GM23248 (cell line): ENCODE measurements at regions not wholly inside any gene's neighbourhood (a gene's known extent, or its start where the extent isn't known, plus 50 kb on each side); places are given as distances from the start of the nearest gene placed in this dataset.

Experiments used
- DNase-seq: peaks from one replicate; pipeline ENCODE4 v3.0.0-alpha.2; 2015
- H2AFZ ChIP-seq: fragments of 200-600 bp; sonication (generic); 2 replicates; pipeline ENCODE4 v1.6.1; 2016; ENCODE audit warnings: antibody characterized with exemption
- H3F3A ChIP-seq: fragments of 200-600 bp; sonication (generic); 2 replicates; pipeline ENCODE4 v1.6.1; 2016; ENCODE audit warnings: mild to moderate bottlenecking, antibody characterized with exemption, mixed run types; ENCODE audit not compliant: insufficient read depth
- H3K27ac ChIP-seq: fragments of 200-600 bp; sonication (generic); 2 replicates; pipeline ENCODE4 v1.5.1; 2016; ENCODE audit warnings: mild to moderate bottlenecking
- H3K27me3 ChIP-seq: fragments of 200-600 bp; sonication (generic); replicated peaks from 2 replicates; pipeline ENCODE4 v1.6.1; 2016; ENCODE audit warnings: mild to moderate bottlenecking; ENCODE audit not compliant: insufficient read depth
- H3K36me3 ChIP-seq: fragments of 200-600 bp; sonication (generic); 2 replicates; pipeline ENCODE4 v1.6.1; 2016; ENCODE audit warnings: low read depth, mild to moderate bottlenecking
- H3K4me1 ChIP-seq: fragments of 200-600 bp; sonication (generic); 2 replicates; pipeline ENCODE4 v1.6.1; 2016; ENCODE audit warnings: mild to moderate bottlenecking; ENCODE audit not compliant: insufficient read depth
- H3K4me2 ChIP-seq: fragments of 200-600 bp; sonication (generic); one replicate; pipeline ENCODE4 v1.6.1; 2016; ENCODE audit warnings: mild to moderate bottlenecking; ENCODE audit not compliant: unreplicated experiment
- H3K4me3 ChIP-seq: fragments of 200-600 bp; sonication (generic); 2 replicates; pipeline ENCODE4 v1.5.1; 2016; ENCODE audit warnings: mild to moderate bottlenecking
- H3K79me2 ChIP-seq: fragments of 200-600 bp; sonication (generic); 2 replicates; pipeline ENCODE4 v1.6.1; 2016; ENCODE audit warnings: mild to moderate bottlenecking; ENCODE audit not compliant: insufficient read depth
- H3K9ac ChIP-seq: fragments of 200-600 bp; sonication (generic); 2 replicates; pipeline ENCODE4 v1.6.1; 2016; ENCODE audit warnings: mild to moderate bottlenecking
- H3K9me2 ChIP-seq: fragments of 200-600 bp; sonication (generic); 2 replicates; pipeline ENCODE4 v1.6.1; 2016; ENCODE audit warnings: mixed run types, mild to moderate bottlenecking, moderate library complexity; ENCODE audit not compliant: insufficient read depth
- H3K9me3 ChIP-seq: fragments of 200-600 bp; sonication (generic); one replicate; pipeline ENCODE4 v1.6.1; 2017; ENCODE audit warnings: low read depth
- H4K20me1 ChIP-seq: fragments of 200-600 bp; sonication (generic); 2 replicates; pipeline ENCODE4 v1.6.0; 2016; ENCODE audit not compliant: insufficient read depth
- EZH2 ChIP-seq: fragments of 200-600 bp; sonication (generic); IDR thresholded peaks from 2 replicates; pipeline ENCODE4 v1.6.1; 2018; ENCODE audit warnings: antibody characterized with exemption, mild to moderate bottlenecking; ENCODE audit not compliant: insufficient read depth, poor library complexity, severe bottlenecking
- EZH2phosphoT487 ChIP-seq: fragments of 200-600 bp; sonication (generic); IDR thresholded peaks from 2 replicates; pipeline ENCODE4 v1.6.1; 2018; ENCODE audit warnings: antibody characterized with exemption, moderate library complexity, mild to moderate bottlenecking, low read depth; ENCODE audit not compliant: insufficient read depth
- WGBS, 2 experiments: methylation state at CpG; one replicate each; pipeline ENCODE4 v1.1.6; 2015 to 2017; ENCODE audit warnings: low lambda C conversion rate in 2 of 2, low coverage in 1 of 2; ENCODE audit errors: missing lambda C conversion rate in 2 of 2; 5-methylcytosine and 5-hydroxymethylcytosine counted together
- in situ Hi-C: fragments of 300-500 bp; cut with MboI; formaldehyde crosslinking; loops from 2 replicates; pipeline ENCODE4 v1.15.0; 2020

DNA sequence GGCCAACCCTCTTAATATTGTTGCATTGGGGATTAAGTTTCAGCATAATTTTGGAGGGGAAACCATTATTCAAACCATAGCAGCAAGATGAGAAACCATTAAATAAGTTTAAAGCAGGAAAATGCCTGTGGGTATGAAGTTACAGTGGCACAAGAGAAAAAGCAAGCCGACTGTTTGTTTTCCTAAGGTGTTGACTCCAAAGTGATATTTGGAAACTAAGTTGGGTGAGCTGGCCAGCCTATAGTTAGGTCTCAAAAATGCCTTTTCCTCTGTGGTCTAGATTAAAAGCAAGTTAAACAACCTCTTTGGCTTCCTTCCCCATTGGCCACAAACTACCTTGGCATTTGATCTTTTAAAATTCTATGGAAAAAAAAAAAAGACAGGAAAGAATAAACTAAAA lies 419.8 kb upstream of the AZI2 start:
- no peak for TF ChIP-seq EZH2phosphoT487
- TF ChIP-seq EZH2 = no peak
- H3K9ac ChIP-seq = no peak overlapping the region
- H3K4me1 ChIP-seq = no peaks in the 10 kb centered on the region
- no peak overlapping the region for H2AFZ ChIP-seq
- DNase-seq = no peak
- H3K9me3 ChIP-seq = no peaks in the 10 kb centered on the region
- H3K4me3 ChIP-seq = no peak overlapping the region
- H3K4me2 ChIP-seq = no peak overlapping the region
- in situ Hi-C loops = no loop called here
- no peaks in the 10 kb centered on the region for H3K36me3 ChIP-seq
- H4K20me1 ChIP-seq = no peaks in the 10 kb centered on the region
- H3K79me2 ChIP-seq = no peaks in the 10 kb centered on the region
- H3F3A ChIP-seq = no peaks in the 10 kb centered on the region
- no peak overlapping the region for H3K27ac ChIP-seq
- H3K27me3 ChIP-seq = no peaks in the 10 kb centered on the region
- no peaks in the 10 kb centered on the region for H3K9me2 ChIP-seq
- WGBS, 2 experiments = 20 to 25% methylated on average over 1 of the region's 1 CpG

GRCh38 chr3:28777806-28778475 lies 429.3 kb upstream of the AZI2 start:
- DNase-seq = no peak
- TF ChIP-seq EZH2phosphoT487 (no peak), EZH2 (no peak)
- H3K9me3 ChIP-seq = no peaks in the 10 kb centered on the region
- H3K36me3 ChIP-seq = no peaks in the 10 kb centered on the region
- in situ Hi-C loops = no loop called here
- WGBS, 2 experiments = 59 to 60% methylated on average over 6 of the region's 6 CpGs
- no peaks in the 10 kb centered on the region for H3F3A ChIP-seq
- no peaks in the 10 kb centered on the region for H3K27me3 ChIP-seq
- H2AFZ ChIP-seq = no peak overlapping the region
- H3K4me3 ChIP-seq = no peak overlapping the region
- no peak overlapping the region for H3K27ac ChIP-seq
- no peak overlapping the region for H3K4me2 ChIP-seq
- no peaks in the 10 kb centered on the region for H3K4me1 ChIP-seq
- no peaks in the 10 kb centered on the region for H3K9me2 ChIP-seq
- no peak overlapping the region for H3K9ac ChIP-seq
- no peaks in the 10 kb centered on the region for H4K20me1 ChIP-seq
- H3K79me2 ChIP-seq = no peaks in the 10 kb centered on the region

DNA sequence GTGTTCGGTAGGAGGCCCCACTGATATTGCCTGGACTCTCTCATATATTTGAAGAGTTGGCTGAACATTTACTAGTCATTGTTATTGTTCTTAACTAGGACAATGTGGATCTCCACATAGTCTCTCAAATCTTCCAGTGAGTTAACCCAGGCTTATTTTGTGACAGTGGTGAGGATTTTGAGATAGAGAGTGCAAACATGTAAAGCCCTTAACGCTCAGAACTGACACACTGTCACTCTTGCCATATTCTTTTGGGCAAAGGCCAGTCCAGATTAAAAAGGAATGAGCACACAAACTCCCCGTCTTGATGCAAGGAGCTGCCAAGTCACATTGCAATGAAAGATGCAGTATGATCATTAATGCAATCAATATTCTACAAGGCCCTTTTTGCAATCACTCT lies 431.9 kb upstream of the AZI2 start:
- no peaks in the 10 kb centered on the region for H3K9me2 ChIP-seq
- H3F3A ChIP-seq = no peaks in the 10 kb centered on the region
- no peak overlapping the region for H2AFZ ChIP-seq
- no peak overlapping the region for H3K27ac ChIP-seq
- H3K9me3 ChIP-seq = no peaks in the 10 kb centered on the region
- no peaks in the 10 kb centered on the region for H4K20me1 ChIP-seq
- no peaks in the 10 kb centered on the region for H3K36me3 ChIP-seq
- no peak for DNase-seq
- H3K79me2 ChIP-seq = no peaks in the 10 kb centered on the region
- WGBS, 2 experiments = 22 to 28% methylated on average over 3 of the region's 3 CpGs
- no peak overlapping the region for H3K9ac ChIP-seq
- in situ Hi-C loops = no loop called here
- no peaks in the 10 kb centered on the region for H3K27me3 ChIP-seq
- H3K4me1 ChIP-seq = no peaks in the 10 kb centered on the region
- no peak overlapping the region for H3K4me2 ChIP-seq
- H3K4me3 ChIP-seq = no peak overlapping the region
- TF ChIP-seq EZH2phosphoT487 (no peak), EZH2 (no peak)

DNA sequence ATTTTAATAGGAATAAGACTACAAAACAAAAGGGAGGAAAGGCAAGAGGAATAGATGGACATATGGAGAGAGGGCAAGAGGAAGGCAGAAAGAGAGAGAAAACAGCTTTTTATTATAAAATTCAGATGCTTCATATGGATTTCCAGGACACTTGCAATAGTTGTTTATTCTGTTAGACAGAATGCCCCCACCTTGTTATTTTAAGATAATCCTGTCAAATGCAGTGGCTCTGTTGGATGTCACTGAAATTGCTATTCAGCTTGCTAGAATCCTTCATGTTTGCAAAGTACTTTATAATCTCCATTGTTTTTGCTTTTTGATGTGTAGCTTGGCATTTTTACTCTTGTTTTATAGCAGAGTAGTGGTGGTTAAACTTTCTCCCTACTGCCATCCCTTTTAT lies 432.4 kb upstream of the AZI2 start:
- Histone ChIP-seq H3K9me3 (no peaks in the 10 kb centered on the region), H3K4me1 (no peaks in the 10 kb centered on the region), H3K27me3 (no peaks in the 10 kb centered on the region), H3K4me3 (no peak overlapping the region), H3K36me3 (no peaks in the 10 kb centered on the region), H3K9ac (no peak overlapping the region), H3K4me2 (no peak overlapping the region), H3K27ac (no peak overlapping the region), H3F3A (no peaks in the 10 kb centered on the region), H2AFZ (no peak overlapping the region), H4K20me1 (no peaks in the 10 kb centered on the region), H3K79me2 (no peaks in the 10 kb centered on the region), H3K9me2 (no peaks in the 10 kb centered on the region)
- TF ChIP-seq EZH2phosphoT487 = no peak
- TF ChIP-seq EZH2 = no peak
- in situ Hi-C loops = no loop called here
- no peak for DNase-seq

DNA sequence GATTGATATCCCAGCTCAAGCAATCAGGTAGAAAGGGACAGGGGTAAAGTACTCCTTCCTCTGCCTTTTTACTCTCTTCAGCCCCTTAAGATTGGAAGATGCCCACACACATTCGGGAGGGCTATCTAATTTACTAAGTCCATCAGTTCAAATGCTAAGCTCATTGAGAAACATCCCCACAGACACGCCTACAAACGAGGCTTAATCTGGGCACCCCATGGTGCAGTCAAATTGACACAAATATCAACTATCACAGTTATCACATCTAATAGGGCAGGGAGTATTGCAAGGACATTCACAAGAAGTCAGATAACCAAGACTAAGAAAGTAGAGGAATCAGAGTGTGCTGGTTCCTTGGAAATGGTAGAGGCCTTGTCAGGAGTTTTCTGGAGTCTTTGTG lies 437.8 kb upstream of the AZI2 start:
- TF ChIP-seq EZH2 (no peak), EZH2phosphoT487 (no peak)
- no peak overlapping the region for H3K4me3 ChIP-seq
- no peaks in the 10 kb centered on the region for H3F3A ChIP-seq
- no peaks in the 10 kb centered on the region for H3K9me3 ChIP-seq
- H3K27ac ChIP-seq = no peak overlapping the region
- WGBS, 2 experiments = 66 to 70% methylated on average over 3 of the region's 3 CpGs
- no peak overlapping the region for H2AFZ ChIP-seq
- no peaks in the 10 kb centered on the region for H3K27me3 ChIP-seq
- no peaks in the 10 kb centered on the region for H4K20me1 ChIP-seq
- no peak overlapping the region for H3K9ac ChIP-seq
- H3K79me2 ChIP-seq = no peaks in the 10 kb centered on the region
- no peaks in the 10 kb centered on the region for H3K4me1 ChIP-seq
- no peaks in the 10 kb centered on the region for H3K9me2 ChIP-seq
- H3K36me3 ChIP-seq = no peaks in the 10 kb centered on the region
- in situ Hi-C loops = no loop called here
- DNase-seq = no peak
- no peak overlapping the region for H3K4me2 ChIP-seq
